HepG2 (cell line): ENCODE measurements at regions not wholly inside any gene's neighbourhood (a gene's known extent, or its start where the extent isn't known, plus 50 kb on each side); places are given as distances from the start of the nearest gene placed in this dataset.

ENCODE experiments used
- ATAC-seq: fragments of 200-7000 bp; cut with Tn5 transposase; 3 replicates; pipeline ENCODE4 v1.9.1; 2020; ENCODE audit warnings: mild to moderate bottlenecking, moderate library complexity
- BruUV-seq: library from RNA; stranded (reverse); fragments of 400-500 nt; replicated peaks from 2 replicates; lab custom pipeline; 2021; lab: Mats Ljungman, UMichigan
- CTCF ChIA-PET: fragments of 300-600 bp; formaldehyde crosslinking; extraction: SDS; loops from one replicate; lab custom pipeline; 2021; ENCODE audit warnings: low total read pairs, inconsistent platforms, low intra/inter-chr PET ratio; lab: Yijun Ruan, JAX
- POLR2A ChIA-PET: fragments of 350-600 bp; sonication (Branson Sonifier 250); formaldehyde crosslinking; loops from one replicate; lab custom pipeline; 2020; ENCODE audit warnings: antibody characterized with exemption, inconsistent platforms; lab: Yijun Ruan, JAX
- DNase-seq: peaks from one replicate; pipeline ENCODE4 v3.0.0-alpha.2; 2015; ENCODE audit warnings: low spot score
- FAIRE-seq: peaks from 3 replicates; lab custom pipeline; 2011; peaks lifted over from hg19 to GRCh38; lab: Jason Lieb, UNC
- H2AFZ ChIP-seq: one replicate; pipeline ENCODE4 v1.6.1; 2011; ENCODE audit warnings: low read length, inconsistent platforms
- H3K27ac ChIP-seq: fragments of 300-600 bp; 3 replicates; pipeline ENCODE4 v1.8.0; 2011; ENCODE audit warnings: mixed run types, mild to moderate bottlenecking, mixed read lengths, low read length, inconsistent platforms; ENCODE audit not compliant: insufficient read depth; ENCODE audit errors: extremely low read length
- H3K27me3 ChIP-seq, 2 experiments: fragments of 200-600 bp in 1 of 2; 2 replicates in 1 of 2; 3 replicates in 1 of 2; pipeline versions ENCODE4 v1.6.0 to v1.8.0; 2011; ENCODE audit warnings: low read length in 2 of 2, mild to moderate bottlenecking in 2 of 2, moderate library complexity in 2 of 2, inconsistent platforms in 1 of 2; ENCODE audit not compliant: insufficient read depth in 2 of 2, control insufficient read depth in 1 of 2
- H3K36me3 ChIP-seq, 2 experiments: fragments of 200-600 bp in 1 of 2; replicated peaks in 1 of 2; 2 replicates in 1 of 2; 3 replicates in 1 of 2; pipeline versions ENCODE4 v1.5.1 to v1.8.0; 2011; ENCODE audit warnings: low read length in 2 of 2, inconsistent platforms in 1 of 2; ENCODE audit not compliant: insufficient read depth in 2 of 2, control insufficient read depth in 1 of 2
- H3K4me1 ChIP-seq: 2 replicates; pipeline ENCODE4 v1.5.1; 2012; ENCODE audit warnings: low read length, inconsistent platforms; ENCODE audit not compliant: insufficient read depth
- H3K4me2 ChIP-seq: 2 replicates; pipeline ENCODE4 v1.6.0; 2011; ENCODE audit warnings: low read depth, low read length, inconsistent platforms
- H3K4me3 ChIP-seq, 3 experiments: fragments of 200-600 bp in 1 of 3; sonication (generic), shearing (Covaris generic) in 1 of 3; replicated peaks in 1 of 3; 2 replicates each; pipeline ENCODE4 v1.5.1; 2011 to 2016; ENCODE audit warnings: low read length in 3 of 3, inconsistent platforms in 2 of 3, low read depth in 2 of 3, mild to moderate bottlenecking in 2 of 3, control low read depth in 1 of 3, mixed read lengths in 1 of 3; ENCODE audit not compliant: insufficient read depth in 1 of 3
- H3K79me2 ChIP-seq: one replicate; pipeline ENCODE4 v1.6.1; 2011; ENCODE audit warnings: low read length, inconsistent platforms; ENCODE audit not compliant: insufficient read depth
- H3K9ac ChIP-seq: 2 replicates; pipeline ENCODE4 v1.6.0; 2011; ENCODE audit warnings: mild to moderate bottlenecking, low read depth, low read length, inconsistent platforms; ENCODE audit not compliant: insufficient read depth
- H3K9me3 ChIP-seq: 2 replicates; pipeline ENCODE4 v1.5.1; 2012; ENCODE audit warnings: mild to moderate bottlenecking, low read length
- H4K20me1 ChIP-seq: 2 replicates; pipeline ENCODE4 v1.6.0; 2011; ENCODE audit warnings: inconsistent platforms, mild to moderate bottlenecking, low read length, moderate library complexity; ENCODE audit not compliant: insufficient read depth
- CREBL2 ChIP-seq: sonication (generic); formaldehyde crosslinking; IDR thresholded peaks from 2 replicates; pipeline ENCODE4 v1.8.1; 2023; ENCODE audit warnings: missing genetic modification reagents, mild to moderate bottlenecking, borderline replicate concordance
- FIP1L1 ChIP-seq: fragments of 200-400 bp; formaldehyde crosslinking; IDR thresholded peaks from 2 replicates; pipeline ENCODE4 v1.6.1; 2018; ENCODE audit warnings: low read depth, mild to moderate bottlenecking, low read length, moderate library complexity, borderline replicate concordance; ENCODE audit not compliant: insufficient read depth
- HNF4G ChIP-seq, 2 experiments: sonication (generic) in 1 of 2; formaldehyde crosslinking in 1 of 2; IDR thresholded peaks; 2 replicates each; pipeline versions ENCODE4 v1.4.0 to v1.6.1; 2011 to 2020; ENCODE audit warnings: borderline replicate concordance in 2 of 2, low read depth in 2 of 2, mild to moderate bottlenecking in 2 of 2, low read length in 1 of 2, missing genetic modification reagents in 1 of 2, moderate library complexity in 1 of 2
- HNRNPL ChIP-seq: fragments of 200-400 bp; formaldehyde crosslinking; IDR thresholded peaks from 2 replicates; pipeline ENCODE4 v1.6.1; 2017; ENCODE audit warnings: mild to moderate bottlenecking, low read depth, low read length
- KAT2B ChIP-seq: fragments of 150-350 bp; IDR thresholded peaks from 2 replicates; pipeline ENCODE4 v1.6.1; 2014; ENCODE audit warnings: low read depth, low read length, borderline replicate concordance
- KDM2A ChIP-seq: sonication (generic); formaldehyde crosslinking; IDR thresholded peaks from 2 replicates; pipeline ENCODE4 v1.4.0; 2020; ENCODE audit warnings: low read depth, missing genetic modification reagents, borderline replicate concordance
- KDM5B ChIP-seq: sonication (generic); formaldehyde crosslinking; IDR thresholded peaks from 2 replicates; pipeline ENCODE4 v1.4.0; 2020; ENCODE audit warnings: missing genetic modification reagents, mild to moderate bottlenecking, borderline replicate concordance
- MEIS1 ChIP-seq: sonication (generic); formaldehyde crosslinking; IDR thresholded peaks from 2 replicates; pipeline ENCODE4 v1.9.0; 2021; ENCODE audit warnings: mild to moderate bottlenecking, missing genetic modification reagents, moderate library complexity, borderline replicate concordance
- MYC ChIP-seq: sonication (generic); formaldehyde crosslinking; IDR thresholded peaks from 2 replicates; pipeline ENCODE4 v1.9.0; 2021; ENCODE audit warnings: missing genetic modification reagents, borderline replicate concordance
- ZNF17 ChIP-seq: sonication (generic); formaldehyde crosslinking; IDR thresholded peaks from 2 replicates; pipeline ENCODE4 v1.5.0; 2020; ENCODE audit warnings: mild to moderate bottlenecking, missing genetic modification reagents
- ZNF207 ChIP-seq: fragments of 450-650 bp; IDR thresholded peaks from 2 replicates; pipeline ENCODE4 v1.6.1; 2016; ENCODE audit warnings: antibody characterized with exemption, borderline replicate concordance
- ZNF605 ChIP-seq: sonication (generic); formaldehyde crosslinking; IDR thresholded peaks from 2 replicates; pipeline ENCODE4 v1.8.0; 2022; ENCODE audit warnings: mild to moderate bottlenecking, missing genetic modification reagents
- ZNF777 ChIP-seq: sonication (generic); formaldehyde crosslinking; IDR thresholded peaks from 2 replicates; pipeline ENCODE4 v1.4.0; 2020; ENCODE audit warnings: missing genetic modification reagents
- ZNF879 ChIP-seq: sonication (generic); formaldehyde crosslinking; IDR thresholded peaks from 2 replicates; pipeline ENCODE4 v1.8.1; 2023; ENCODE audit warnings: missing genetic modification reagents
- ZSCAN31 ChIP-seq: sonication (generic); formaldehyde crosslinking; IDR thresholded peaks from 2 replicates; pipeline ENCODE4 v1.5.0; 2020; ENCODE audit warnings: low read depth, mild to moderate bottlenecking, missing genetic modification reagents
- WGBS: methylation state at CpG from one replicate; pipeline ENCODE4 v1.1.6; 2017; ENCODE audit warnings: low lambda C conversion rate; 5-methylcytosine and 5-hydroxymethylcytosine counted together
- in situ Hi-C: cut with HindIII; loops from 2 replicates; pipeline ENCODE4 v1.10.0; 2017; ENCODE audit warnings: low pct_unique_long_range_greater_than_20kb; ENCODE audit not compliant: extremely low pct_ligation_motif_present
- intact Hi-C: fragments of 100-400 bp; cut with micrococcal nuclease; formaldehyde crosslinking; loops from one replicate; pipeline ENCODE4 v1.10.0; 2022; ENCODE audit not compliant: unreplicated experiment
- TF ChIP-seq, protein P1 (sequence below): IDR thresholded peaks from 2 replicates; pipeline ENCODE4 v1.6.1; 2016
- TF ChIP-seq, protein P2 (sequence below): sonication (generic); formaldehyde crosslinking; IDR thresholded peaks from 2 replicates; pipeline ENCODE4 v1.5.0; 2020; ENCODE audit warnings: mild to moderate bottlenecking, low read depth, missing genetic modification reagents, borderline replicate concordance
- TF ChIP-seq, protein P3 (sequence below): sonication (generic); formaldehyde crosslinking; IDR thresholded peaks from 2 replicates; pipeline ENCODE4 v1.4.0; 2020; ENCODE audit warnings: mild to moderate bottlenecking, missing genetic modification reagents

- TF ChIP-seq, protein P1, sequence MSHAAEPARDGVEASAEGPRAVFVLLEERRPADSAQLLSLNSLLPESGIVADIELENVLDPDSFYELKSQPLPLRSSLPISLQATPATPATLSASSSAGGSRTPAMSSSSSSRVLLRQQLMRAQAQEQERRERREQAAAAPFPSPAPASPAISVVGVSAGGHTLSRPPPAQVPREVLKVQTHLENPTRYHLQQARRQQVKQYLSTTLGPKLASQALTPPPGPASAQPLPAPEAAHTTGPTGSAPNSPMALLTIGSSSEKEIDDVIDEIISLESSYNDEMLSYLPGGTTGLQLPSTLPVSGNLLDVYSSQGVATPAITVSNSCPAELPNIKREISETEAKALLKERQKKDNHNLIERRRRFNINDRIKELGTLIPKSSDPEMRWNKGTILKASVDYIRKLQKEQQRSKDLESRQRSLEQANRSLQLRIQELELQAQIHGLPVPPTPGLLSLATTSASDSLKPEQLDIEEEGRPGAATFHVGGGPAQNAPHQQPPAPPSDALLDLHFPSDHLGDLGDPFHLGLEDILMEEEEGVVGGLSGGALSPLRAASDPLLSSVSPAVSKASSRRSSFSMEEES = no peak
- TF ChIP-seq, protein P2, sequence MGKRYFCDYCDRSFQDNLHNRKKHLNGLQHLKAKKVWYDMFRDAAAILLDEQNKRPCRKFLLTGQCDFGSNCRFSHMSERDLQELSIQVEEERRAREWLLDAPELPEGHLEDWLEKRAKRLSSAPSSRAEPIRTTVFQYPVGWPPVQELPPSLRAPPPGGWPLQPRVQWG (CRISPR knock-in tag) = no peak
- TF ChIP-seq HNF4G (IDR thresholded peaks at IDR 0.05; ENCODE audit: borderline replicate concordance, low read depth, low read length) (no peak), HNF4G (CRISPR knock-in tag; IDR thresholded peaks at IDR 0.05; ENCODE audit: borderline replicate concordance, low read depth) (no peak), ZNF17 (CRISPR knock-in tag) (no peak), KDM2A (CRISPR knock-in tag) (no peak), MYC (CRISPR knock-in tag) (no peak), ZNF777 (CRISPR knock-in tag) (no peak)
These were observed 200.0 kb upstream of the DNAJC19 start (continued) for GRCh38 chr3:181189556-181189955.

GRCh38 chr3:181183764-181184163, 194.2 kb upstream of the DNAJC19 start:
- H3K27me3 ChIP-seq = no peaks in the 10 kb centered on the region
- H3K9me3 ChIP-seq = no peaks in the 10 kb centered on the region
- no peak overlapping the region for H3K27ac ChIP-seq
- no TSS peak for BruUV-seq
- in situ Hi-C loops (no loop called here), intact Hi-C loops (no loop called here)
- FAIRE-seq = no peak
- DNase-seq = no peak
- POLR2A ChIA-PET = no interaction called here
- H2AFZ ChIP-seq = no peak overlapping the region
- H4K20me1 ChIP-seq = no peaks in the 10 kb centered on the region
- TF ChIP-seq CREBL2 (CRISPR knock-in tag) (no peak), MEIS1 (CRISPR knock-in tag) (no peak), ZSCAN31 (CRISPR knock-in tag) (no peak), FIP1L1 (no peak), HNRNPL (no peak), KAT2B (no peak), KDM5B (no peak), ZNF879 (CRISPR knock-in tag) (no peak), ZNF207 (no peak), ZNF605 (CRISPR knock-in tag) (no peak)
- TF ChIP-seq, protein P3, sequence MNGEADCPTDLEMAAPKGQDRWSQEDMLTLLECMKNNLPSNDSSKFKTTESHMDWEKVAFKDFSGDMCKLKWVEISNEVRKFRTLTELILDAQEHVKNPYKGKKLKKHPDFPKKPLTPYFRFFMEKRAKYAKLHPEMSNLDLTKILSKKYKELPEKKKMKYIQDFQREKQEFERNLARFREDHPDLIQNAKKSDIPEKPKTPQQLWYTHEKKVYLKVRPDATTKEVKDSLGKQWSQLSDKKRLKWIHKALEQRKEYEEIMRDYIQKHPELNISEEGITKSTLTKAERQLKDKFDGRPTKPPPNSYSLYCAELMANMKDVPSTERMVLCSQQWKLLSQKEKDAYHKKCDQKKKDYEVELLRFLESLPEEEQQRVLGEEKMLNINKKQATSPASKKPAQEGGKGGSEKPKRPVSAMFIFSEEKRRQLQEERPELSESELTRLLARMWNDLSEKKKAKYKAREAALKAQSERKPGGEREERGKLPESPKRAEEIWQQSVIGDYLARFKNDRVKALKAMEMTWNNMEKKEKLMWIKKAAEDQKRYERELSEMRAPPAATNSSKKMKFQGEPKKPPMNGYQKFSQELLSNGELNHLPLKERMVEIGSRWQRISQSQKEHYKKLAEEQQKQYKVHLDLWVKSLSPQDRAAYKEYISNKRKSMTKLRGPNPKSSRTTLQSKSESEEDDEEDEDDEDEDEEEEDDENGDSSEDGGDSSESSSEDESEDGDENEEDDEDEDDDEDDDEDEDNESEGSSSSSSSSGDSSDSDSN (CRISPR knock-in tag) = no peak
- H3K9ac ChIP-seq = no peak overlapping the region
- CTCF ChIA-PET = no interaction called here
- H3K4me1 ChIP-seq = no peaks in the 10 kb centered on the region
- no peak overlapping the region for H3K4me2 ChIP-seq
- H3K4me3 ChIP-seq = no peak overlapping the region
- 56% methylated on average over 1 of the region's 1 CpG for WGBS
- no peaks in the 10 kb centered on the region for H3K36me3 ChIP-seq
- H3K79me2 ChIP-seq = no peaks in the 10 kb centered on the region
- no peak for ATAC-seq
